SK-N-SH treated with all-trans-retinoic acid at 6 μM for 48 hours (cell line): ENCODE measurements at regions not wholly inside any gene's neighbourhood (a gene's known extent, or its start where the extent isn't known, plus 50 kb on each side); places are given as distances from the start of the nearest gene placed in this dataset.

ENCODE experiments used
- ATAC-seq: fragments of 200-7000 bp; cut with Tn5 transposase; 3 replicates; pipeline ENCODE4 v1.9.1; 2020; ENCODE audit warnings: mild to moderate bottlenecking, moderate library complexity
- ARNTL ChIP-seq: fragments of 450-650 bp; formaldehyde crosslinking; IDR thresholded peaks from 2 replicates; pipeline ENCODE4 v1.5.0; 2020; ENCODE audit warnings: low read depth, mild to moderate bottlenecking, moderate library complexity, borderline replicate concordance
- BACH2 ChIP-seq: fragments of 250-450 bp; sonication (Bioruptor Pico); IDR thresholded peaks from 2 replicates; pipeline ENCODE4 v1.9.0; 2021; ENCODE audit warnings: mild to moderate bottlenecking, borderline replicate concordance
- CREB5 ChIP-seq: fragments of 250-450 bp; sonication (Bioruptor Pico); IDR thresholded peaks from 2 replicates; pipeline ENCODE4 v1.5.1; 2020; ENCODE audit warnings: low read depth, mild to moderate bottlenecking, moderate library complexity
- CSDC2 ChIP-seq: fragments of 250-450 bp; sonication (Bioruptor Pico); IDR thresholded peaks from 2 replicates; pipeline ENCODE4 v1.5.0; 2020; ENCODE audit warnings: mild to moderate bottlenecking, moderate library complexity
- CSRNP3 ChIP-seq: fragments of 250-450 bp; sonication (Bioruptor Pico); IDR thresholded peaks from 2 replicates; pipeline ENCODE4 v1.5.1; 2021; ENCODE audit warnings: mild to moderate bottlenecking, moderate library complexity
- ESRRG ChIP-seq: fragments of 250-450 bp; sonication (Bioruptor Pico); IDR thresholded peaks from 2 replicates; pipeline ENCODE4 v1.6.1; 2021; ENCODE audit warnings: mild to moderate bottlenecking
- GLIS3 ChIP-seq: fragments of 250-450 bp; sonication (Bioruptor Pico); IDR thresholded peaks from 2 replicates; pipeline ENCODE4 v1.5.0; 2020; ENCODE audit warnings: mild to moderate bottlenecking, moderate library complexity
- ISL1 ChIP-seq: fragments of 250-450 bp; sonication (Bioruptor Pico); IDR thresholded peaks from 2 replicates; pipeline ENCODE4 v2.1.2; 2022; ENCODE audit warnings: mild to moderate bottlenecking, moderate library complexity
- OSR1 ChIP-seq: fragments of 250-450 bp; sonication (Bioruptor Pico); IDR thresholded peaks from 2 replicates; pipeline ENCODE4 v1.8.0; 2022; ENCODE audit warnings: moderate library complexity, mild to moderate bottlenecking, inconsistent platforms
- PATZ1 ChIP-seq: fragments of 250-450 bp; sonication (Bioruptor Pico); IDR thresholded peaks from 2 replicates; pipeline ENCODE4 v1.8.0; 2020; ENCODE audit warnings: mild to moderate bottlenecking, moderate library complexity, borderline replicate concordance
- POU6F1 ChIP-seq: fragments of 250-450 bp; sonication (Bioruptor Pico); IDR thresholded peaks from 2 replicates; pipeline ENCODE4 v1.8.0; 2021; ENCODE audit warnings: low read depth, mild to moderate bottlenecking, moderate library complexity, borderline replicate concordance
- PPARA ChIP-seq: fragments of 250-450 bp; sonication (Bioruptor Pico); IDR thresholded peaks from 2 replicates; pipeline ENCODE4 v1.5.0; 2020; ENCODE audit warnings: mild to moderate bottlenecking, borderline replicate concordance
- RARB ChIP-seq: fragments of 250-450 bp; sonication (Bioruptor Pico); IDR thresholded peaks from 2 replicates; pipeline ENCODE4 v1.8.0; 2021; ENCODE audit warnings: mild to moderate bottlenecking, moderate library complexity
- SNAI2 ChIP-seq: fragments of 250-450 bp; sonication (Bioruptor Pico); IDR thresholded peaks from 2 replicates; pipeline ENCODE4 v1.5.0; 2020; ENCODE audit warnings: mild to moderate bottlenecking, moderate library complexity
- TCF4 ChIP-seq: fragments of 250-450 bp; sonication (Bioruptor Pico); IDR thresholded peaks from 2 replicates; pipeline ENCODE4 v1.8.0; 2021; ENCODE audit warnings: mild to moderate bottlenecking, moderate library complexity, borderline replicate concordance
- TOX ChIP-seq: fragments of 250-450 bp; sonication (Bioruptor Pico); IDR thresholded peaks from 2 replicates; pipeline ENCODE4 v1.8.0; 2021; ENCODE audit warnings: mild to moderate bottlenecking, moderate library complexity, borderline replicate concordance
- TSHZ2 ChIP-seq: fragments of 250-450 bp; sonication (Bioruptor Pico); IDR thresholded peaks from 2 replicates; pipeline ENCODE4 v1.5.0; 2020; ENCODE audit warnings: mild to moderate bottlenecking, moderate library complexity
- ZC3H10 ChIP-seq: fragments of 250-450 bp; sonication (Bioruptor Pico); IDR thresholded peaks from 2 replicates; pipeline ENCODE4 v1.5.1; 2021; ENCODE audit warnings: mild to moderate bottlenecking, moderate library complexity
- ZFP3 ChIP-seq: fragments of 250-450 bp; sonication (Bioruptor Pico); IDR thresholded peaks from 2 replicates; pipeline ENCODE4 v1.5.0; 2020; ENCODE audit warnings: mild to moderate bottlenecking, moderate library complexity
- ZFP30 ChIP-seq: fragments of 450-650 bp; formaldehyde crosslinking; IDR thresholded peaks from 2 replicates; pipeline ENCODE4 v1.5.0; 2022; ENCODE audit warnings: mild to moderate bottlenecking, moderate library complexity
- ZNF565 ChIP-seq: fragments of 450-650 bp; formaldehyde crosslinking; conservative IDR thresholded peaks from 2 replicates; pipeline ENCODE4 v1.5.0; 2020; ENCODE audit warnings: low read depth, mild to moderate bottlenecking, moderate library complexity
- ZNF70 ChIP-seq: fragments of 450-650 bp; formaldehyde crosslinking; IDR thresholded peaks from 2 replicates; pipeline ENCODE4 v1.5.0; 2020; ENCODE audit warnings: mild to moderate bottlenecking, moderate library complexity
- ZNF8 ChIP-seq: fragments of 450-650 bp; formaldehyde crosslinking; IDR thresholded peaks from 2 replicates; pipeline ENCODE4 v1.5.0; 2020; ENCODE audit warnings: mild to moderate bottlenecking, moderate library complexity

GRCh38 chr4:158004101-158004500 lies 168.7 kb downstream of the GASK1B start (continued):
- TF ChIP-seq PPARA (CRISPR knock-in tag) (no peak), TSHZ2 (CRISPR knock-in tag) (no peak)

- no peak for ATAC-seq
- TF ChIP-seq ZNF70 (CRISPR knock-in tag) (no peak), SNAI2 (no peak), OSR1 (CRISPR knock-in tag) (no peak), ISL1 (CRISPR knock-in tag) (no peak), ZFP30 (CRISPR knock-in tag) (no peak)
Measured at GRCh38 chr4:158003212-158003611, 169.6 kb downstream of the GASK1B start.

GRCh38 chr4:158002173-158002572 lies 170.7 kb downstream of the GASK1B start:
- no peak for TF ChIP-seq SNAI2
- TF ChIP-seq ISL1 (CRISPR knock-in tag): no peak
- TF ChIP-seq TSHZ2 (CRISPR knock-in tag): no peak
- no peak for TF ChIP-seq ZNF8
- no peak for TF ChIP-seq PPARA (CRISPR knock-in tag)
- TF ChIP-seq ZNF70 (CRISPR knock-in tag): no peak
- no peak for TF ChIP-seq GLIS3 (CRISPR knock-in tag)
- no peak for TF ChIP-seq ZFP30 (CRISPR knock-in tag)
- TF ChIP-seq CSDC2 (CRISPR knock-in tag): no peak
- no peak for TF ChIP-seq OSR1 (CRISPR knock-in tag)
- TF ChIP-seq POU6F1 (CRISPR knock-in tag): no peak
- TF ChIP-seq ZC3H10 (CRISPR knock-in tag): no peak
- TF ChIP-seq CREB5 (CRISPR knock-in tag): no peak
- no peak for TF ChIP-seq RARB
- TF ChIP-seq ZNF565: no peak
- no peak for TF ChIP-seq ARNTL
- TF ChIP-seq TCF4 (CRISPR knock-in tag): no peak
- ATAC-seq: no peak

GRCh38 chr4:158001756-158002155 lies 171.1 kb downstream of the GASK1B start:
- TF ChIP-seq CSDC2 (CRISPR knock-in tag): no peak
- TF ChIP-seq BACH2 (CRISPR knock-in tag): no peak
- TF ChIP-seq ZC3H10 (CRISPR knock-in tag): no peak
- TF ChIP-seq TOX: no peak
- no peak for TF ChIP-seq PPARA (CRISPR knock-in tag)
- TF ChIP-seq POU6F1 (CRISPR knock-in tag): no peak
- no peak for TF ChIP-seq CSRNP3 (CRISPR knock-in tag)
- no peak for TF ChIP-seq PATZ1 (CRISPR knock-in tag)
- TF ChIP-seq ESRRG (CRISPR knock-in tag): no peak
- no peak for TF ChIP-seq ZFP3 (CRISPR knock-in tag)
- no peak for TF ChIP-seq ZFP30 (CRISPR knock-in tag)
- no peak for TF ChIP-seq SNAI2
- no peak for TF ChIP-seq ZNF8
- TF ChIP-seq ZNF70 (CRISPR knock-in tag): no peak
- no peak for TF ChIP-seq ARNTL
- TF ChIP-seq ISL1 (CRISPR knock-in tag): no peak
- no peak for ATAC-seq
